ENCODE measurements at regions not wholly inside any gene's neighbourhood (a gene's known extent, or its start where the extent isn't known, plus 50 kb on each side); places are given as distances from the start of the nearest gene placed in this dataset.

DNA sequence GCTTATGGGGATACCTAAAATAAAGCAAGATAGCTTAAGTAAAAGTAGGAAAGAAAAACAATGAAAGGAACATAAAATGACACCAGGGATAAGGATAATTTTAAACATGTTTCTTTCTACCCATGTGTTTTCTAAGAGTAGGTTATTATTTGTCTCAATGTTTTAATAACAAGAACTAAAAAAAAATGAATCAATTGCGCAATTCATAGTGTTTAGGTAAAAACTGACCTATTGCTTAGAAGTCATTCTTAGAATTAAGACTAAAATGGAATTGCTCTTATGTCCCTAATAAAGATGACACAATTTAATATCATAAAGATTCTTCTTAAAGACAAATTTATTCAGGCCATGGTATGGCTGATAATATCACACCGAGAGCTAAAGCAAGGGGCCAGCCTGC is 58.0 kb upstream of the COL24A1 start:
- DNase-seq = no peak
- H3K27ac ChIP-seq (ENCODE audit: insufficient read depth in 1 of 2, low read depth in 1 of 2, low read length in 2 of 2, poor library complexity in 1 of 2, severe bottlenecking in 2 of 2) = no peak overlapping the region
- H3K36me3 ChIP-seq (ENCODE audit: control insufficient read depth in 4 of 4, insufficient read depth in 4 of 4, low read length in 3 of 4) = no peaks in the 10 kb centered on the region
- H3K4me1 ChIP-seq (ENCODE audit: control extremely low read depth in 1 of 4, control insufficient read depth in 4 of 4, insufficient read depth in 4 of 4, low read length in 3 of 4) = peaks cover 11 to 24% (median 16%) of the 10 kb centered on the region in 4 experiments
- H3K27me3 ChIP-seq (replicated peaks in 2 of 5; ENCODE audit: control insufficient read depth in 4 of 5, insufficient read depth in 5 of 5, low read length in 4 of 5) = no peaks in the 10 kb centered on the region
- ChIA-PET CTCF (interaction anchor here (0.7 kb wide), 1 partner anchor 113 kb away, joined by 3 read pairs; no protein-coding TSS in a partner anchor), POLR2A (interaction anchor here (0.6 kb wide), 1 partner anchor 130 kb away, joined by 3 read pairs; no protein-coding TSS in a partner anchor)
- H3K4me3 ChIP-seq (ENCODE audit: control insufficient read depth in 1 of 7, extremely low read depth in 1 of 7, insufficient read depth in 4 of 7, low read depth in 2 of 7, low read length in 6 of 7) = no peak overlapping the region
- H3K9me3 ChIP-seq (ENCODE audit: control extremely low read depth in 1 of 5, control insufficient read depth in 4 of 5, insufficient read depth in 2 of 5, low read depth in 1 of 5, low read length in 4 of 5) = no peaks in the 10 kb centered on the region
- WGBS (ENCODE audit: insufficient coverage) = no CpG with 5 or more reads among the region's 2 CpGs

DNA sequence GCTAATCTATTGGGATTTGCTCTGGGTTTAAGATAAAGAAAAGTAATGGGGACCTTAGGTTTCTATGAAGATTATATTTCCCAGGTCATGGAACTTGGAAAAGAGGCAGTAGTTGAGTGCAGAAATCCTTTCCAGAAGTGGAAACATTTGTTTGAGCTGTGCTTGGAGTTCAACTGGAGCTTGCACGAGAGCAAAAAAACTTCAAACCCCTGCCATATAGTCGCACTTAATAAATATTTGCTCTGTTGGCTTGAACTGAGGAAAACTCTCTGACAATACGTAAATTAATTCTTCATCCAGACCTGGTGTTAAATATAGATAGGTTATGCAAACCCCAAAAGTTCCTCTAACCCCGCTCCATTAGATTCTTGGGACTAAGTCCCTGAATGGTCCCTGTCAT is 52.8 kb upstream of the COL24A1 start:
- CTCF ChIA-PET = no interaction called here
- H3K9me3 ChIP-seq (ENCODE audit: control extremely low read depth in 1 of 5, control insufficient read depth in 4 of 5, insufficient read depth in 2 of 5, low read depth in 1 of 5, low read length in 4 of 5) = peaks cover 0 to 2% (median 0%) of the 10 kb centered on the region in 5 experiments
- no peaks in the 10 kb centered on the region for H3K36me3 ChIP-seq (ENCODE audit: control insufficient read depth in 4 of 4, insufficient read depth in 4 of 4, low read length in 3 of 4)
- no peak overlapping the region for H3K27ac ChIP-seq (ENCODE audit: insufficient read depth in 1 of 2, low read depth in 1 of 2, low read length in 2 of 2, poor library complexity in 1 of 2, severe bottlenecking in 2 of 2)
- POLR2A ChIA-PET = no interaction called here
- WGBS (ENCODE audit: insufficient coverage) = 86% methylated on average over 1 of the region's 4 CpGs
- H3K27me3 ChIP-seq (replicated peaks in 2 of 5; ENCODE audit: control insufficient read depth in 4 of 5, insufficient read depth in 5 of 5, low read length in 4 of 5) = no peaks in the 10 kb centered on the region
- DNase-seq = no peak
- no peak overlapping the region for H3K4me3 ChIP-seq (ENCODE audit: control insufficient read depth in 1 of 7, extremely low read depth in 1 of 7, insufficient read depth in 4 of 7, low read depth in 2 of 7, low read length in 6 of 7)
- no peaks in the 10 kb centered on the region for H3K4me1 ChIP-seq (ENCODE audit: control extremely low read depth in 1 of 4, control insufficient read depth in 4 of 4, insufficient read depth in 4 of 4, low read length in 3 of 4)

DNA sequence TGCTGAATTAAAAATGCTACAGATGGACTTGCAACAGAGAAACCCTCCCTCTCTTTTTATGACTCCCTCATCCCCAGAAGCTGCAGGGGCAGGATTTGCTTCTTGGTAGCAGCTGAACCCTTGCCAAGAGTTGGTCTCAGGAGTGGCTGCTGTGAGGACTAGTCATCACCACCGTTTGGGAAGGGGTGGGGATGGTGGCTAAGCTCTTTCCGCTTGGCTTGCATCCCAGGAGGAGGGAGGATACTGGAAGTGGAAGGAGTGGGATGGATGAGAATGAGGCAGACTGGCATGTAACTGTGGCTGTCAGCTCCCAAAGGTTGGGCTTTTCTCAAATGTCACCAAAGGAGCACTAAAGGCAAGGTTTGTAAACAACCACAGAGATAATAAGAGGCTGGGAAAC is 50.8 kb upstream of the COL24A1 start:
- Histone ChIP-seq H3K4me3 (ENCODE audit: control insufficient read depth in 1 of 7, extremely low read depth in 1 of 7, insufficient read depth in 4 of 7, low read depth in 2 of 7, low read length in 6 of 7) (no peak overlapping the region), H3K27me3 (replicated peaks in 2 of 5; ENCODE audit: control insufficient read depth in 4 of 5, insufficient read depth in 5 of 5, low read length in 4 of 5) (no peaks in the 10 kb centered on the region), H3K9me3 (ENCODE audit: control extremely low read depth in 1 of 5, control insufficient read depth in 4 of 5, insufficient read depth in 2 of 5, low read depth in 1 of 5, low read length in 4 of 5) (peaks cover 0 to 2% (median 0%) of the 10 kb centered on the region in 5 experiments), H3K36me3 (ENCODE audit: control insufficient read depth in 4 of 4, insufficient read depth in 4 of 4, low read length in 3 of 4) (no peaks in the 10 kb centered on the region), H3K27ac (ENCODE audit: insufficient read depth in 1 of 2, low read depth in 1 of 2, low read length in 2 of 2, poor library complexity in 1 of 2, severe bottlenecking in 2 of 2) (no peak overlapping the region), H3K4me1 (ENCODE audit: control extremely low read depth in 1 of 4, control insufficient read depth in 4 of 4, insufficient read depth in 4 of 4, low read length in 3 of 4) (no peaks in the 10 kb centered on the region)
- WGBS (ENCODE audit: insufficient coverage) = 75% methylated on average over 2 of the region's 2 CpGs
- DNase-seq = no peak
- POLR2A ChIA-PET = no interaction called here
- CTCF ChIA-PET = interaction anchor here (0.9 to 1.1 kb wide), 2 partner anchors 11 to 12 kb away, joined by 4 read pairs; no protein-coding TSS in a partner anchor

Measured in common myeloid progenitor, CD34-positive (primary cell).